ENCODE measurements at regions not wholly inside any gene's neighbourhood (a gene's known extent, or its start where the extent isn't known, plus 50 kb on each side); places are given as distances from the start of the nearest gene placed in this dataset.

- Histone ChIP-seq H3K27me3 (ENCODE audit: control insufficient read depth, insufficient read depth, low read length) (no peaks in the 10 kb centered on the region), H3K9ac (ENCODE audit: low read length in 3 of 3) (no peak overlapping the region), H3K27ac (ENCODE audit: low read depth in 2 of 2, low read length in 2 of 2) (no peak overlapping the region), H3K4me1 (ENCODE audit: control insufficient read depth in 2 of 3, insufficient read depth in 2 of 3, low read depth in 1 of 3, low read length in 3 of 3) (no peaks in the 10 kb centered on the region), H3K4me3 (ENCODE audit: low read length in 3 of 3) (no peak overlapping the region), H3K9me3 (ENCODE audit: control insufficient read depth in 2 of 3, insufficient read depth in 1 of 3, low read length in 3 of 3) (no peaks in the 10 kb centered on the region), H3K36me3 (ENCODE audit: control insufficient read depth in 2 of 3, insufficient read depth in 3 of 3, low read length in 3 of 3) (no peaks in the 10 kb centered on the region)
- no peak for FAIRE-seq
- no peak for TF ChIP-seq CTCF (IDR thresholded peaks at IDR 0.05; ENCODE audit: borderline replicate concordance, extremely low read depth, insufficient read depth)
- intact Hi-C loops (cut with DNase I): no loop called here
- no peak for DNase-seq
Measured at GRCh38 chr3:20515834-20516233, 329.8 kb upstream of the SGO1 start.

GRCh38 chr3:20511863-20512505, 326.0 kb upstream of the SGO1 start:
- intact Hi-C loops (cut with DNase I): no loop called here
- Histone ChIP-seq H3K27ac (ENCODE audit: low read depth in 2 of 2, low read length in 2 of 2) (no peak overlapping the region), H3K36me3 (ENCODE audit: control insufficient read depth in 2 of 3, insufficient read depth in 3 of 3, low read length in 3 of 3) (no peaks in the 10 kb centered on the region), H3K9me3 (ENCODE audit: control insufficient read depth in 2 of 3, insufficient read depth in 1 of 3, low read length in 3 of 3) (no peaks in the 10 kb centered on the region), H3K27me3 (ENCODE audit: control insufficient read depth, insufficient read depth, low read length) (no peaks in the 10 kb centered on the region), H3K9ac (ENCODE audit: low read length in 3 of 3) (no peak overlapping the region), H3K4me1 (ENCODE audit: control insufficient read depth in 2 of 3, insufficient read depth in 2 of 3, low read depth in 1 of 3, low read length in 3 of 3) (no peaks in the 10 kb centered on the region), H3K4me3 (ENCODE audit: low read length in 3 of 3) (no peak overlapping the region)
- peak; percentile 46 for TF ChIP-seq CTCF (IDR thresholded peaks at IDR 0.05; ENCODE audit: borderline replicate concordance, extremely low read depth, insufficient read depth)
- FAIRE-seq: no peak
- peak in 2 of 5 donors; percentile 63 to 69 for DNase-seq

GRCh38 chr3:20510396-20510795, 324.4 kb upstream of the SGO1 start:
- H3K4me3 ChIP-seq (ENCODE audit: low read length in 3 of 3): no peak overlapping the region
- no peak for DNase-seq
- no peaks in the 10 kb centered on the region for H3K9me3 ChIP-seq (ENCODE audit: control insufficient read depth in 2 of 3, insufficient read depth in 1 of 3, low read length in 3 of 3)
- FAIRE-seq: no peak
- H3K27me3 ChIP-seq (ENCODE audit: control insufficient read depth, insufficient read depth, low read length): no peaks in the 10 kb centered on the region
- H3K4me1 ChIP-seq (ENCODE audit: control insufficient read depth in 2 of 3, insufficient read depth in 2 of 3, low read depth in 1 of 3, low read length in 3 of 3): no peaks in the 10 kb centered on the region
- intact Hi-C loops (cut with DNase I): no loop called here
- no peaks in the 10 kb centered on the region for H3K36me3 ChIP-seq (ENCODE audit: control insufficient read depth in 2 of 3, insufficient read depth in 3 of 3, low read length in 3 of 3)
- no peak overlapping the region for H3K9ac ChIP-seq (ENCODE audit: low read length in 3 of 3)
- TF ChIP-seq CTCF (IDR thresholded peaks at IDR 0.05; ENCODE audit: borderline replicate concordance, extremely low read depth, insufficient read depth): no peak
- no peak overlapping the region for H3K27ac ChIP-seq (ENCODE audit: low read depth in 2 of 2, low read length in 2 of 2)
